Testis (tissue), 2 donors: ENCODE measurements at regions not wholly inside any gene's neighbourhood (a gene's known extent, or its start where the extent isn't known, plus 50 kb on each side); places are given as distances from the start of the nearest gene placed in this dataset.

ENCODE experiments used
- DNase-seq: peaks from one replicate; pipeline ENCODE4 v3.0.0-alpha.2; 2019
- H3K27ac ChIP-seq, 2 donors: fragments of 200-600 bp; sonication (generic); one replicate each; pipeline ENCODE4 v1.5.1; 2019
- H3K27me3 ChIP-seq: fragments of 200-600 bp; sonication (generic); one replicate; pipeline ENCODE4 v1.5.1; 2019
- H3K36me3 ChIP-seq: fragments of 200-600 bp; sonication (generic); one replicate; pipeline ENCODE4 v1.5.1; 2017; ENCODE audit warnings: low read depth; ENCODE audit errors: missing control alignments
- H3K4me1 ChIP-seq: fragments of 200-600 bp; sonication (generic); one replicate; pipeline ENCODE4 v1.5.1; 2019
- H3K4me3 ChIP-seq, 2 donors: fragments of 200-600 bp; sonication (generic); one replicate each; pipeline ENCODE4 v1.5.1; 2017 to 2019
- H3K9me3 ChIP-seq: fragments of 200-600 bp; sonication (generic); one replicate; pipeline ENCODE4 v1.5.1; 2017
- CTCF ChIP-seq, 3 experiments: fragments of 450-650 bp in 2 of 3; fragments of 200-600 bp in 1 of 3; sonication (generic) in 1 of 3; IDR thresholded peaks; one replicate each; pipeline ENCODE4 v1.5.1; 2016 to 2019; ENCODE audit warnings: antibody characterized with exemption in 3 of 3, mild to moderate bottlenecking in 2 of 3, moderate library complexity in 1 of 3
- POLR2A ChIP-seq: fragments of 450-650 bp; IDR thresholded peaks from one replicate; pipeline ENCODE4 v1.6.1; 2017; ENCODE audit warnings: antibody characterized with exemption, mild to moderate bottlenecking, moderate library complexity
- WGBS, 2 donors: methylation state at CpG; one replicate each; pipeline ENCODE4 v1.1.5; 2018; 5-methylcytosine and 5-hydroxymethylcytosine counted together
- intact Hi-C: fragments of 100-400 bp; cut with DNase I; formaldehyde crosslinking; loops from one replicate; pipeline ENCODE4 v1.15.1; 2023; ENCODE audit warnings: low total_unique reads

- H3K36me3 ChIP-seq = no peaks in the 10 kb centered on the region
- 76 to 81% methylated on average over 8 of the region's 8 CpGs for WGBS, 2 donors
- no peaks in the 10 kb centered on the region for H3K4me1 ChIP-seq
- H3K9me3 ChIP-seq = no peaks in the 10 kb centered on the region
- no peak overlapping the region for H3K27ac ChIP-seq
- no peak for DNase-seq
- TF ChIP-seq CTCF (IDR thresholded peaks at IDR 0.05) (no peak), POLR2A (no peak)
- H3K4me3 ChIP-seq = no peak overlapping the region
- H3K27me3 ChIP-seq = no peaks in the 10 kb centered on the region
- intact Hi-C loops = no loop called here
These were observed 194.5 kb downstream of the PHETA1 start for GRCh38 chr12:111174251-111174960.

- no peak for DNase-seq
- Histone ChIP-seq H3K4me1 (no peaks in the 10 kb centered on the region), H3K36me3 (no peaks in the 10 kb centered on the region), H3K27me3 (no peaks in the 10 kb centered on the region), H3K27ac (no peak overlapping the region), H3K4me3 (no peak overlapping the region), H3K9me3 (no peaks in the 10 kb centered on the region)
- WGBS, 2 donors = 87 to 88% methylated on average over 3 of the region's 3 CpGs
- intact Hi-C loops = no loop called here
- TF ChIP-seq CTCF (IDR thresholded peaks at IDR 0.05) (no peak), POLR2A (no peak)
These were observed 195.1 kb downstream of the PHETA1 start for GRCh38 chr12:111173836-111174235.

- Histone ChIP-seq H3K9me3 (no peaks in the 10 kb centered on the region), H3K4me3 (no peak overlapping the region), H3K27ac (no peak overlapping the region), H3K36me3 (no peaks in the 10 kb centered on the region), H3K4me1 (no peaks in the 10 kb centered on the region), H3K27me3 (no peaks in the 10 kb centered on the region)
- TF ChIP-seq POLR2A (no peak), CTCF (IDR thresholded peaks at IDR 0.05) (no peak)
- DNase-seq = no peak
- intact Hi-C loops = no loop called here
- WGBS, 2 donors = 97 to 98% methylated on average over 5 of the region's 5 CpGs
These were observed 195.5 kb downstream of the PHETA1 start for GRCh38 chr12:111173391-111173790.

- no peaks in the 10 kb centered on the region for H3K27me3 ChIP-seq
- no peaks in the 10 kb centered on the region for H3K9me3 ChIP-seq
- no peaks in the 10 kb centered on the region for H3K4me1 ChIP-seq
- no peak for TF ChIP-seq POLR2A
- no peak for TF ChIP-seq CTCF (IDR thresholded peaks at IDR 0.05)
- H3K4me3 ChIP-seq = no peak overlapping the region
- intact Hi-C loops = no loop called here
- H3K36me3 ChIP-seq = no peaks in the 10 kb centered on the region
- no peak overlapping the region for H3K27ac ChIP-seq
- DNase-seq = no peak
- 50 to 56% methylated on average over 8 of the region's 8 CpGs for WGBS, 2 donors
These were observed 196.1 kb downstream of the PHETA1 start for GRCh38 chr12:111172786-111173185.

GRCh38 chr12:111171832-111172231, 197.1 kb downstream of the PHETA1 start:
- intact Hi-C loops = no loop called here
- TF ChIP-seq POLR2A = no peak
- no peak for TF ChIP-seq CTCF (IDR thresholded peaks at IDR 0.05)
- Histone ChIP-seq H3K9me3 (no peaks in the 10 kb centered on the region), H3K4me3 (no peak overlapping the region), H3K27ac (no peak overlapping the region), H3K36me3 (no peaks in the 10 kb centered on the region), H3K27me3 (no peaks in the 10 kb centered on the region), H3K4me1 (no peaks in the 10 kb centered on the region)
- WGBS, 2 donors = 85 to 95% methylated on average over 9 of the region's 9 CpGs
- DNase-seq = no peak
